K562 (cell line): ENCODE measurements at regions not wholly inside any gene's neighbourhood (a gene's known extent, or its start where the extent isn't known, plus 50 kb on each side); places are given as distances from the start of the nearest gene placed in this dataset.

Experiments
- ATAC-seq: fragments of 200-7000 bp; cut with Tn5 transposase; 3 replicates; pipeline ENCODE4 v1.9.1; 2020; ENCODE audit warnings: moderate library complexity
- BruUV-seq: library from RNA; stranded (reverse); fragments of 400-500 nt; replicated peaks from 2 replicates; lab custom pipeline; 2021; lab: Mats Ljungman, UMichigan
- CTCF ChIA-PET: fragments of 300-600 bp; formaldehyde crosslinking; extraction: SDS; loops from one replicate; lab custom pipeline; 2021; ENCODE audit warnings: low intra/inter-chr PET ratio; lab: Yijun Ruan, JAX
- POLR2A ChIA-PET: fragments of 300-600, 350-650 bp; sonication (Branson Sonifier 250); formaldehyde crosslinking; extraction: SDS; loops from one replicate; lab custom pipeline; 2021; ENCODE audit warnings: antibody characterized with exemption, inconsistent platforms; lab: Yijun Ruan, JAX
- DNase-seq, 4 experiments: peaks; one replicate each; pipeline versions ENCODE4 v3.0.0 to v3.0.0-alpha.2; 2011 to 2018; ENCODE audit warnings: low spot score in 3 of 4, mixed read lengths in 3 of 4; ENCODE audit errors: extremely low read depth in 1 of 4
- FAIRE-seq: peaks from 2 replicates; lab custom pipeline; 2011; peaks lifted over from hg19 to GRCh38; lab: Jason Lieb, UNC
- H2AFZ ChIP-seq: 2 replicates; pipeline ENCODE4 v1.6.0; 2011; ENCODE audit warnings: low read depth, low read length, control low read depth, inconsistent platforms
- H3K27ac ChIP-seq: fragments of 200-600 bp; 3 replicates; pipeline ENCODE4 v1.8.0; 2011; ENCODE audit warnings: low read depth, mild to moderate bottlenecking, control low read depth, inconsistent platforms, low read length, moderate library complexity, mixed read lengths; ENCODE audit errors: extremely low read depth
- H3K27me3 ChIP-seq, 2 experiments: fragments of 300-600 bp in 1 of 2; 2 replicates in 1 of 2; 3 replicates in 1 of 2; pipeline versions ENCODE4 v1.6.0 to v1.8.0; 2011; ENCODE audit warnings: inconsistent platforms in 2 of 2, low read length in 2 of 2, mild to moderate bottlenecking in 1 of 2, mixed read lengths in 1 of 2, moderate library complexity in 1 of 2; ENCODE audit not compliant: control insufficient read depth in 2 of 2, insufficient read depth in 2 of 2
- H3K36me3 ChIP-seq: fragments of 300-600 bp; 3 replicates; pipeline ENCODE4 v1.8.0; 2011; ENCODE audit warnings: mild to moderate bottlenecking, low read length, inconsistent platforms; ENCODE audit not compliant: control insufficient read depth, insufficient read depth
- H3K4me1 ChIP-seq, 2 experiments: fragments of 200-600 bp in 1 of 2; replicated peaks in 1 of 2; 2 replicates in 1 of 2; 3 replicates in 1 of 2; pipeline versions ENCODE4 v1.5.1 to v1.8.0; 2011; ENCODE audit warnings: inconsistent platforms in 2 of 2, low read length in 2 of 2, mild to moderate bottlenecking in 1 of 2, mixed read lengths in 1 of 2, moderate library complexity in 1 of 2; ENCODE audit not compliant: control insufficient read depth in 2 of 2, insufficient read depth in 2 of 2
- H3K4me2 ChIP-seq: 2 replicates; pipeline ENCODE4 v1.6.1; 2011; ENCODE audit warnings: low read length, control low read depth, inconsistent platforms, mixed read lengths; ENCODE audit not compliant: insufficient read depth
- H3K4me3 ChIP-seq: fragments of 200-600 bp; sonication (generic), shearing (Covaris generic); 2 replicates; pipeline ENCODE4 v1.5.1; 2016; ENCODE audit warnings: control low read depth, inconsistent platforms
- H3K79me2 ChIP-seq: fragments of 200-600 bp; 3 replicates; pipeline ENCODE4 v1.8.0; 2011; ENCODE audit warnings: low read length, inconsistent platforms; ENCODE audit not compliant: control insufficient read depth, insufficient read depth
- H3K9ac ChIP-seq, 2 experiments: 2 replicates each; pipeline versions ENCODE4 v1.6.0 to v1.6.1; 2011; ENCODE audit warnings: low read depth in 2 of 2, low read length in 2 of 2, control low read depth in 1 of 2, inconsistent platforms in 1 of 2, mild to moderate bottlenecking in 1 of 2, mixed read lengths in 1 of 2; ENCODE audit not compliant: insufficient read depth in 1 of 2
- H3K9me1 ChIP-seq: one replicate; pipeline ENCODE4 v1.6.0; 2011; ENCODE audit warnings: inconsistent platforms, mild to moderate bottlenecking, low read length, moderate library complexity; ENCODE audit not compliant: control insufficient read depth, insufficient read depth
- H3K9me3 ChIP-seq: replicated peaks from 2 replicates; pipeline ENCODE4 v1.5.1; 2011; ENCODE audit warnings: low read depth, low read length, inconsistent platforms; ENCODE audit not compliant: control insufficient read depth, insufficient read depth
- H4K20me1 ChIP-seq: replicated peaks from 2 replicates; pipeline ENCODE4 v1.6.1; 2011; ENCODE audit warnings: low read length, inconsistent platforms, mixed read lengths; ENCODE audit not compliant: control insufficient read depth, insufficient read depth
- ARHGAP35 ChIP-seq: fragments of 450-650 bp; IDR thresholded peaks from 2 replicates; pipeline ENCODE4 v1.6.1; 2018; ENCODE audit not compliant: partially characterized antibody
- C11orf30 ChIP-seq: fragments of 450-650 bp; IDR thresholded peaks from 2 replicates; pipeline ENCODE4 v1.6.1; 2016; ENCODE audit warnings: low read depth, mild to moderate bottlenecking
- CREB3 ChIP-seq: fragments of 450-650 bp; conservative IDR thresholded peaks from 2 replicates; pipeline ENCODE4 v1.6.1; 2016; ENCODE audit warnings: missing genetic modification characterization, low read depth, mild to moderate bottlenecking, missing compliant biosample characterization, moderate library complexity
- ESRRB ChIP-seq: fragments of 250-450 bp; sonication (Bioruptor Pico); IDR thresholded peaks from 2 replicates; pipeline ENCODE4 v1.5.0; 2020; ENCODE audit warnings: mild to moderate bottlenecking, moderate library complexity, borderline replicate concordance
- FOXJ2 ChIP-seq: fragments of 200-800 bp; sonication (Bioruptor generic); IDR thresholded peaks from 2 replicates; pipeline ENCODE4 v1.6.1; 2016; ENCODE audit warnings: missing genetic modification characterization, missing compliant biosample characterization
- MCM3 ChIP-seq: fragments of 450-650 bp; IDR thresholded peaks from 2 replicates; pipeline ENCODE4 v1.6.1; 2016
- PRMT5 ChIP-seq: sonication (generic); formaldehyde crosslinking; IDR thresholded peaks from 2 replicates; pipeline ENCODE4 v1.5.0; 2020; ENCODE audit warnings: missing genetic modification reagents
- RBM14 ChIP-seq: fragments of 200-400 bp; formaldehyde crosslinking; IDR thresholded peaks from 2 replicates; pipeline ENCODE4 v1.6.1; 2018; ENCODE audit warnings: low read depth, mild to moderate bottlenecking, low read length, moderate library complexity, borderline replicate concordance; ENCODE audit not compliant: insufficient read depth
- SIRT6 ChIP-seq: IDR thresholded peaks from one replicate; pipeline ENCODE4 v1.6.1; 2012; ENCODE audit warnings: low read depth, mild to moderate bottlenecking, control low read depth, inconsistent platforms, low read length, moderate library complexity
- STAG1 ChIP-seq: sonication (generic); formaldehyde crosslinking; IDR thresholded peaks from 2 replicates; pipeline ENCODE4 v1.5.0; 2020; ENCODE audit warnings: missing genetic modification reagents, borderline replicate concordance
- THAP7 ChIP-seq: fragments of 250-450 bp; sonication (Bioruptor Pico); IDR thresholded peaks from 2 replicates; pipeline ENCODE4 v1.5.0; 2021
- TSC22D4 ChIP-seq: fragments of 450-650 bp; IDR thresholded peaks from 2 replicates; pipeline ENCODE4 v1.6.1; 2016; ENCODE audit warnings: missing genetic modification characterization, missing biosample characterization, control low read depth
- ZFP1 ChIP-seq: fragments of 450-650 bp; formaldehyde crosslinking; IDR thresholded peaks from 2 replicates; pipeline ENCODE4 v1.4.0; 2020; ENCODE audit warnings: mild to moderate bottlenecking, mixed read lengths
- ZNF253 ChIP-seq: fragments of 250-450 bp; sonication (Bioruptor Pico); conservative IDR thresholded peaks from 2 replicates; pipeline ENCODE4 v1.6.1; 2021; ENCODE audit warnings: mild to moderate bottlenecking
- ZNF766 ChIP-seq: fragments of 200-800 bp; sonication (Bioruptor generic); conservative IDR thresholded peaks from 2 replicates; pipeline ENCODE4 v1.6.1; 2016; ENCODE audit warnings: missing genetic modification characterization, missing compliant biosample characterization
- WGBS: fragments of 100-300 bp; shearing (Covaris generic); methylation state at CpG from one replicate; pipeline ENCODE4 v1.1.6; 2016; ENCODE audit warnings: low coverage, mixed read lengths; ENCODE audit not compliant: insufficient coverage; ENCODE audit errors: missing lambda C conversion rate; 5-methylcytosine and 5-hydroxymethylcytosine counted together
- in situ Hi-C: fragments of 300-500 bp; cut with MboI; formaldehyde crosslinking; loops from 4 replicates; pipeline ENCODE4 v1.15.0; 2018; ENCODE audit warnings: inconsistent platforms, mixed read lengths
- intact Hi-C: fragments of 100-400 bp; cut with micrococcal nuclease; formaldehyde crosslinking; loops from 2 replicates; pipeline ENCODE4 v1.14.2; 2022

GRCh38 chr2:53403792-53404413 is 363.7 kb upstream of the CHAC2 start:
- no peak for TF ChIP-seq ZFP1 (CRISPR knock-in tag)
- no peaks in the 10 kb centered on the region for H3K79me2 ChIP-seq
- no peak overlapping the region for H3K9ac ChIP-seq
- H3K27me3 ChIP-seq: no peaks in the 10 kb centered on the region
- 5% methylated on average over 4 of the region's 4 CpGs for WGBS
- no peak overlapping the region for H2AFZ ChIP-seq
- in situ Hi-C loops (no loop called here), intact Hi-C loops (no loop called here)
- H3K9me3 ChIP-seq: no peaks in the 10 kb centered on the region
- no peaks in the 10 kb centered on the region for H3K4me1 ChIP-seq
- FAIRE-seq: no peak
- H4K20me1 ChIP-seq: no peaks in the 10 kb centered on the region
- no peak for DNase-seq
- no TSS peak for BruUV-seq
- H3K4me2 ChIP-seq: no peak overlapping the region
- no peaks in the 10 kb centered on the region for H3K36me3 ChIP-seq
- no peak overlapping the region for H3K27ac ChIP-seq
- POLR2A ChIA-PET: no interaction called here
- H3K9me1 ChIP-seq: no peaks in the 10 kb centered on the region
- CTCF ChIA-PET: no interaction called here
- H3K4me3 ChIP-seq: no peak overlapping the region
- no peak for ATAC-seq

- no peaks in the 10 kb centered on the region for H3K4me1 ChIP-seq
- DNase-seq (no peak), ATAC-seq (no peak), FAIRE-seq (no peak)
- no peak overlapping the region for H3K9ac ChIP-seq
- ChIA-PET POLR2A (no interaction called here), CTCF (no interaction called here)
- H3K36me3 ChIP-seq: no peaks in the 10 kb centered on the region
- H2AFZ ChIP-seq: no peak overlapping the region
- H3K27me3 ChIP-seq: no peaks in the 10 kb centered on the region
- intact Hi-C loops (no loop called here), in situ Hi-C loops (no loop called here)
- no peaks in the 10 kb centered on the region for H3K79me2 ChIP-seq
- no peak for TF ChIP-seq THAP7 (CRISPR knock-in tag)
- TF ChIP-seq ARHGAP35: no peak
- TF ChIP-seq RBM14: no peak
- TF ChIP-seq TSC22D4 (tag): no peak
- TF ChIP-seq SIRT6: no peak
- no peak for TF ChIP-seq MCM3
- no peak for TF ChIP-seq ZNF253 (CRISPR knock-in tag)
- TF ChIP-seq FOXJ2 (tag): no peak
- no peak for TF ChIP-seq CREB3 (tag)
- no peak for TF ChIP-seq C11orf30
- no peak for TF ChIP-seq STAG1 (CRISPR knock-in tag)
- no peak for TF ChIP-seq ESRRB (CRISPR knock-in tag)
- TF ChIP-seq PRMT5: no peak
- no peak for TF ChIP-seq ZNF766 (CRISPR knock-in tag)
- H4K20me1 ChIP-seq: no peaks in the 10 kb centered on the region
- no TSS peak for BruUV-seq
- no peak overlapping the region for H3K27ac ChIP-seq
- H3K4me2 ChIP-seq: no peak overlapping the region
- H3K4me3 ChIP-seq: no peak overlapping the region
- no peaks in the 10 kb centered on the region for H3K9me1 ChIP-seq
- H3K9me3 ChIP-seq: no peaks in the 10 kb centered on the region
These were observed 370.5 kb upstream of the CHAC2 start for GRCh38 chr2:53397085-53397484.
